SK-N-SH (cell line): ENCODE measurements at regions not wholly inside any gene's neighbourhood (a gene's known extent, or its start where the extent isn't known, plus 50 kb on each side); places are given as distances from the start of the nearest gene placed in this dataset.

Experiments
- CTCF ChIA-PET: fragments of 300-600, 350-600 bp; formaldehyde crosslinking; extraction: SDS; loops from one replicate; lab custom pipeline; 2021; lab: Yijun Ruan, JAX
- POLR2A ChIA-PET: fragments of 350-600 bp; sonication (Branson Sonifier 250); formaldehyde crosslinking; extraction: SDS; loops from one replicate; lab custom pipeline; 2020; ENCODE audit warnings: antibody characterized with exemption, inconsistent platforms; lab: Yijun Ruan, JAX
- DNase-seq: peaks from one replicate; pipeline ENCODE4 v3.0.0; 2012
- H2AFZ ChIP-seq: fragments of 200-600 bp; sonication (generic); 2 replicates; pipeline ENCODE4 v1.8.1; 2016; ENCODE audit warnings: antibody characterized with exemption, mild to moderate bottlenecking, low read depth
- H3F3A ChIP-seq: fragments of 200-600 bp; sonication (generic); replicated peaks from 2 replicates; pipeline ENCODE3; 2016; ENCODE audit warnings: antibody characterized with exemption, mild to moderate bottlenecking; ENCODE audit not compliant: insufficient read depth
- H3K27ac ChIP-seq, 2 experiments: fragments of 200-500 bp in 1 of 2; fragments of 200-600 bp in 1 of 2; sonication (Bioruptor generic) in 1 of 2; sonication (generic), shearing (Covaris generic) in 1 of 2; 2 replicates each; pipeline versions ENCODE4 v1.5.1 to v1.6.1; 2014 to 2016; ENCODE audit warnings: low read depth in 2 of 2, inconsistent platforms in 1 of 2, low read length in 1 of 2, mild to moderate bottlenecking in 1 of 2, mixed read lengths in 1 of 2
- H3K27me3 ChIP-seq: fragments of 200-600 bp; sonication (generic), shearing (Covaris generic); 2 replicates; pipeline ENCODE4 v1.6.1; 2016; ENCODE audit warnings: mixed run types; ENCODE audit not compliant: insufficient read depth
- H3K36me3 ChIP-seq, 2 experiments: fragments of 200-500 bp in 1 of 2; fragments of 200-600 bp in 1 of 2; sonication (Bioruptor generic) in 1 of 2; sonication (generic) in 1 of 2; replicated peaks in 1 of 2; 2 replicates each; pipeline versions ENCODE3 to v1.5.1; 2014 to 2016; ENCODE audit warnings: low read length in 1 of 2, mild to moderate bottlenecking in 1 of 2; ENCODE audit not compliant: insufficient read depth in 2 of 2, control insufficient read depth in 1 of 2
- H3K4me1 ChIP-seq, 2 experiments: fragments of 200-500 bp in 1 of 2; fragments of 200-600 bp in 1 of 2; sonication (Bioruptor generic) in 1 of 2; sonication (generic), shearing (Covaris generic) in 1 of 2; 2 replicates each; pipeline versions ENCODE4 v1.5.1 to v1.6.1; 2014 to 2016; ENCODE audit warnings: low read depth in 1 of 2, low read length in 1 of 2, mixed run types in 1 of 2; ENCODE audit not compliant: insufficient read depth in 2 of 2, control insufficient read depth in 1 of 2
- H3K4me2 ChIP-seq: fragments of 200-600 bp; sonication (generic), shearing (Covaris generic); 2 replicates; pipeline ENCODE4 v1.6.1; 2017; ENCODE audit warnings: mixed run types
- H3K4me3 ChIP-seq, 2 experiments: fragments of 200-500 bp in 1 of 2; fragments of 200-600 bp in 1 of 2; sonication (Bioruptor generic) in 1 of 2; sonication (generic), shearing (Covaris generic) in 1 of 2; 2 replicates each; pipeline versions ENCODE4 v1.5.1 to v1.8.1; 2014 to 2016; ENCODE audit warnings: low read depth in 2 of 2, inconsistent platforms in 1 of 2, low read length in 1 of 2, mild to moderate bottlenecking in 1 of 2, mixed read lengths in 1 of 2, moderate library complexity in 1 of 2
- H3K79me2 ChIP-seq: fragments of 200-600 bp; sonication (generic); 2 replicates; pipeline ENCODE4 v1.8.1; 2017; ENCODE audit warnings: mild to moderate bottlenecking; ENCODE audit not compliant: insufficient read depth
- H3K9ac ChIP-seq: fragments of 200-600 bp; sonication (generic); 2 replicates; pipeline ENCODE4 v1.6.1; 2017; ENCODE audit warnings: mixed run types
- H3K9me2 ChIP-seq: fragments of 200-600 bp; sonication (generic); 2 replicates; pipeline ENCODE4 v1.6.1; 2017; ENCODE audit warnings: mixed run types
- H3K9me3 ChIP-seq: fragments of 200-600 bp; sonication (generic); 2 replicates; pipeline ENCODE4 v1.6.1; 2017; ENCODE audit warnings: mixed run types, mild to moderate bottlenecking, moderate library complexity
- H4K20me1 ChIP-seq: fragments of 200-600 bp; sonication (generic); 2 replicates; pipeline ENCODE4 v1.6.1; 2017; ENCODE audit warnings: mild to moderate bottlenecking, mixed run types; ENCODE audit not compliant: insufficient read depth
- CHD2 ChIP-seq: fragments of 150-350 bp; IDR thresholded peaks from 2 replicates; pipeline ENCODE4 v1.6.1; 2018; ENCODE audit warnings: low read length; ENCODE audit not compliant: partially characterized antibody
- EZH2phosphoT487 ChIP-seq: fragments of 200-600 bp; sonication (generic); IDR thresholded peaks from 2 replicates; pipeline ENCODE4 v1.6.1; 2017; ENCODE audit warnings: low read depth, mixed run types, mild to moderate bottlenecking, antibody characterized with exemption, moderate library complexity, borderline replicate concordance
- FOXM1 ChIP-seq: IDR thresholded peaks from 2 replicates; pipeline ENCODE4 v1.4.0; 2012; ENCODE audit warnings: low read depth, mild to moderate bottlenecking
- GATA2 ChIP-seq: sonication (generic); formaldehyde crosslinking; IDR thresholded peaks from 2 replicates; pipeline ENCODE4 v1.5.0; 2020; ENCODE audit warnings: mild to moderate bottlenecking, missing genetic modification reagents
- IRF3 ChIP-seq: fragments of 150-350 bp; IDR thresholded peaks from 2 replicates; pipeline ENCODE4 v1.6.1; 2016; ENCODE audit warnings: mild to moderate bottlenecking, low read depth, low read length
- JUND ChIP-seq: IDR thresholded peaks from 2 replicates; pipeline ENCODE4 v1.4.0; 2012
- NFIC ChIP-seq: IDR thresholded peaks from 2 replicates; pipeline ENCODE4 v1.4.0; 2012; ENCODE audit warnings: borderline replicate concordance
- NRF1 ChIP-seq: IDR thresholded peaks from 2 replicates; pipeline ENCODE4 v1.6.1; 2012; ENCODE audit warnings: low read depth, mild to moderate bottlenecking, low read length
- PBX3 ChIP-seq: IDR thresholded peaks from 2 replicates; pipeline ENCODE4; 2012
- POLR2AphosphoS5 ChIP-seq: IDR thresholded peaks from 2 replicates; pipeline ENCODE4 v1.6.1; 2012; ENCODE audit warnings: low read depth, low read length
- REST ChIP-seq: IDR thresholded peaks from 2 replicates; pipeline ENCODE4 v1.6.1; 2012; ENCODE audit warnings: mild to moderate bottlenecking, low read depth, low read length, moderate library complexity
- SIN3A ChIP-seq: IDR thresholded peaks from 2 replicates; pipeline ENCODE4 v1.6.1; 2012; ENCODE audit warnings: low read depth, mild to moderate bottlenecking, low read length, moderate library complexity, borderline replicate concordance
- SMC3 ChIP-seq: IDR thresholded peaks from 2 replicates; pipeline ENCODE4 v1.6.1; 2012; ENCODE audit warnings: low read depth, low read length, improper control_type of control experiment
- TCF12 ChIP-seq: IDR thresholded peaks from 2 replicates; pipeline ENCODE4 v1.4.0; 2012
- TEAD4 ChIP-seq: IDR thresholded peaks from 2 replicates; pipeline ENCODE4 v1.4.0; 2012; ENCODE audit warnings: mild to moderate bottlenecking, borderline replicate concordance; ENCODE audit not compliant: insufficient read depth
- USF2 ChIP-seq: fragments of 150-350 bp; IDR thresholded peaks from 2 replicates; pipeline ENCODE4 v1.6.1; 2017; ENCODE audit warnings: antibody characterized with exemption, low read length, low read depth, borderline replicate concordance
- YY1 ChIP-seq: IDR thresholded peaks from 2 replicates; pipeline ENCODE4 v1.4.0; 2012; ENCODE audit warnings: low read depth, mild to moderate bottlenecking
- ZBTB33 ChIP-seq: IDR thresholded peaks from 2 replicates; pipeline ENCODE4 v1.4.0; 2012; ENCODE audit warnings: low read depth, borderline replicate concordance
- WGBS: methylation state at CpG from one replicate; pipeline ENCODE4 v1.1.6; 2017; ENCODE audit warnings: low lambda C conversion rate; 5-methylcytosine and 5-hydroxymethylcytosine counted together

GRCh38 chr13:74047931-74048600 lies 86.1 kb downstream of the KLF12 start:
- POLR2A ChIA-PET, result no interaction called here
- Histone ChIP-seq H3K9me3 (no peaks in the 10 kb centered on the region), H4K20me1 (peaks cover 20% of the 10 kb centered on the region), H3K27ac (no peak overlapping the region), H2AFZ (no peak overlapping the region), H3F3A (no peaks in the 10 kb centered on the region), H3K27me3 (no peaks in the 10 kb centered on the region), H3K4me2 (no peak overlapping the region), H3K79me2 (peaks cover 56% of the 10 kb centered on the region), H3K4me3 (no peak overlapping the region), H3K9me2 (no peaks in the 10 kb centered on the region), H3K9ac (no peak overlapping the region), H3K4me1 (peaks cover 0 to 3% of the 10 kb centered on the region in 2 experiments; a peak in 2 of 4 replicates), H3K36me3 (peaks cover 0 to under 1% of the 10 kb centered on the region in 2 experiments)
- 73% methylated on average over 4 of the region's 4 CpGs for WGBS
- CTCF ChIA-PET, result interaction anchor here (1.4 kb wide), 1 partner anchor 239 kb away, joined by 5 read pairs; no protein-coding TSS in a partner anchor
- TF ChIP-seq REST (no peak), PBX3 (no peak), TCF12 (no peak), TEAD4 (no peak), POLR2AphosphoS5 (no peak), JUND (no peak), IRF3 (no peak), NRF1 (no peak), EZH2phosphoT487 (no peak), ZBTB33 (no peak), SMC3 (no peak), SIN3A (no peak), FOXM1 (no peak), NFIC (no peak), GATA2 (CRISPR knock-in tag) (no peak), USF2 (no peak), YY1 (no peak), CHD2 (no peak)
- no peak for DNase-seq
